ENCODE measurements at regions not wholly inside any gene's neighbourhood (a gene's known extent, or its start where the extent isn't known, plus 50 kb on each side); places are given as distances from the start of the nearest gene placed in this dataset.

DNA sequence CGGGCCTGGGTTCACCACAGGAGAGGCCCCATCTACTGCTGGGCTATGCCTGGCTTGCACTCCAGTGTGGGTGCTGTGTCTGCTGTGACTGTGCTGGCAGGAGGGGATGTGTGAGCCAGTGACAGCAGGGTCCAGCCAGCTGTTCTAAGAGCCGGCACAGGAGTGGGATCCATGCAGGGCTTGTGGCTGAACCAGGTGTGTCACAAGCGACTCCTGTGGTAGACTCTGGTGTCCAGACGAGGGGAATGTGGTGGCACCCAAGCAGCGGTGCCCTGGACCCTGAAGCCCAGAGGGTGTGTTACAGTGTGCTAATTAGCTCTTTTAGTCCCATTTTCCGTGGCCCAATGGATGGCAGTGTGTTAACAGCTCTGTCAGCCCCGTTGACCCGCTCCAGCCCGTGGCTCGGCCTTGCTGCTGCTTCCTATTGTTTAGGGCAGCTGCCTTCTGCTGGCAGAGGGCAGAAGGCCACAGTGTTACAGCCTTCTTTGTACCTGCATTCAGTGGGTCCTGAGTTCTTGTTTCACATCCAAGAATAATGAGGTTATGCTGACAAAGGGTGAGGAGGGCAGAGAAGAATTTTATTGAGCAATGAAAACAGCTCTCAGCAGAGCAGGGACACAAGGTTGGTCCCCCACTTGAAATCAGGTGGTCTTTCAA lies 78.5 kb upstream of the RNU6-1 start:
- Histone ChIP-seq H3K4me3 (ENCODE audit: low read length, poor library complexity, severe bottlenecking) (no peak overlapping the region), H3K79me2 (ENCODE audit: insufficient read depth, low read length) (no peaks in the 10 kb centered on the region), H3K9ac (ENCODE audit: low read depth, low read length, poor library complexity, severe bottlenecking) (no peak overlapping the region), H3K9me3 (ENCODE audit: insufficient read depth, low read depth, low read length) (peaks cover 9% of the 10 kb centered on the region; the same call in 1 of the 2 replicates), H3K9me2 (replicated peaks; ENCODE audit: low read depth, low read length) (no peaks in the 10 kb centered on the region), H3K27me3 (ENCODE audit: insufficient read depth, low read length, poor library complexity, severe bottlenecking) (no peaks in the 10 kb centered on the region), H3K4me2 (ENCODE audit: low read depth, low read length, poor library complexity, severe bottlenecking) (no peak overlapping the region), H3F3A (ENCODE audit: low read depth) (no peaks in the 10 kb centered on the region), H2AFZ (ENCODE audit: low read length) (no peak overlapping the region), H3K36me3 (ENCODE audit: insufficient read depth, low read length) (no peaks in the 10 kb centered on the region), H3K4me1 (ENCODE audit: insufficient read depth, low read length, poor library complexity, severe bottlenecking) (no peaks in the 10 kb centered on the region), H4K20me1 (ENCODE audit: insufficient read depth, low read length, poor library complexity, severe bottlenecking) (no peaks in the 10 kb centered on the region)
- TF ChIP-seq, protein P1, sequence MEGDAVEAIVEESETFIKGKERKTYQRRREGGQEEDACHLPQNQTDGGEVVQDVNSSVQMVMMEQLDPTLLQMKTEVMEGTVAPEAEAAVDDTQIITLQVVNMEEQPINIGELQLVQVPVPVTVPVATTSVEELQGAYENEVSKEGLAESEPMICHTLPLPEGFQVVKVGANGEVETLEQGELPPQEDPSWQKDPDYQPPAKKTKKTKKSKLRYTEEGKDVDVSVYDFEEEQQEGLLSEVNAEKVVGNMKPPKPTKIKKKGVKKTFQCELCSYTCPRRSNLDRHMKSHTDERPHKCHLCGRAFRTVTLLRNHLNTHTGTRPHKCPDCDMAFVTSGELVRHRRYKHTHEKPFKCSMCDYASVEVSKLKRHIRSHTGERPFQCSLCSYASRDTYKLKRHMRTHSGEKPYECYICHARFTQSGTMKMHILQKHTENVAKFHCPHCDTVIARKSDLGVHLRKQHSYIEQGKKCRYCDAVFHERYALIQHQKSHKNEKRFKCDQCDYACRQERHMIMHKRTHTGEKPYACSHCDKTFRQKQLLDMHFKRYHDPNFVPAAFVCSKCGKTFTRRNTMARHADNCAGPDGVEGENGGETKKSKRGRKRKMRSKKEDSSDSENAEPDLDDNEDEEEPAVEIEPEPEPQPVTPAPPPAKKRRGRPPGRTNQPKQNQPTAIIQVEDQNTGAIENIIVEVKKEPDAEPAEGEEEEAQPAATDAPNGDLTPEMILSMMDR (conservative IDR thresholded peaks at IDR 0.05; ENCODE audit: low read length) = no peak
- TF ChIP-seq EZH2phosphoT487 (IDR thresholded peaks at IDR 0.05; ENCODE audit: borderline replicate concordance) = no peak

DNA sequence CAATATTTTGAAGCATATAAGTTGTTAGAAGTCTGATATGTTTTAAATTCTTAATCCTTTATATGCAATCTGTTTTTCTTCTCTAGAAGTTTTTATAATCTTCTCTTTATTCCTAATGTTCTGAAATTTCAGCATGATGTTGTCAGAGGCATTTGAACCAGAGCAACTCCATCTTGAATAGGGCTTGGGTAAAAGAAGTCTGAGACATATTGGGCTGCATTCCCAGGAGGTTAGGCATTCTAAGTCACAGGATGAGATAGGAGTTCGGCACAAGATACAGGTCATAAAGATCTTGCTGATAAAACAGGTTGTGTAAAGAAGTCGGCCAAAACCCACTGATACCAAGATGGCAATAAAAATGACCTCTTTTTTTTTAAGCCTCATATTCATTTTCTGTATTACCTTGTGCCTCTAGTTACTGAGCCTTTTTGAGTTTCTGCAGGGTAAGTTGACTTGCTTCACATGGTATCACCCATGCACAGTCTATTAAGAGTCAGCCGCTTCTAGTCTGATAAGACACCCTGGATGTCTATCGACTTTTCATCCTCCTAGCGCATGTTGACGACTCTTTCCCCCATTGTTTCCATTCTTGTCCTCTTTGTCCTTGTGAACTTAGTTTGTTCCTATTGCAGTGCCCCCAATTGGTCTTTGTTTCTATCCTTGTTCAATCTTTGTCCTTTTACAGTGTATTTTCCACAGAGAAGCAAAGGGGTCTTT lies 80.8 kb upstream of the RNU6-1 start:
- H3K36me3 ChIP-seq (ENCODE audit: insufficient read depth, low read length) = no peaks in the 10 kb centered on the region
- no peaks in the 10 kb centered on the region for H3K9me2 ChIP-seq (replicated peaks; ENCODE audit: low read depth, low read length)
- no peaks in the 10 kb centered on the region for H3K79me2 ChIP-seq (ENCODE audit: insufficient read depth, low read length)
- H3K27me3 ChIP-seq (ENCODE audit: insufficient read depth, low read length, poor library complexity, severe bottlenecking) = no peaks in the 10 kb centered on the region
- H3K9me3 ChIP-seq (ENCODE audit: insufficient read depth, low read depth, low read length) = peaks cover 9% of the 10 kb centered on the region; the same call in 1 of the 2 replicates
- no peaks in the 10 kb centered on the region for H3K4me1 ChIP-seq (ENCODE audit: insufficient read depth, low read length, poor library complexity, severe bottlenecking)
- H4K20me1 ChIP-seq (ENCODE audit: insufficient read depth, low read length, poor library complexity, severe bottlenecking) = no peaks in the 10 kb centered on the region
- no peak overlapping the region for H3K4me2 ChIP-seq (ENCODE audit: low read depth, low read length, poor library complexity, severe bottlenecking)
- H3K4me3 ChIP-seq (ENCODE audit: low read length, poor library complexity, severe bottlenecking) = no peak overlapping the region
- no peak for TF ChIP-seq EZH2phosphoT487 (IDR thresholded peaks at IDR 0.05; ENCODE audit: borderline replicate concordance)
- TF ChIP-seq, protein P1 (conservative IDR thresholded peaks at IDR 0.05; ENCODE audit: low read length) = no peak
- no peak overlapping the region for H2AFZ ChIP-seq (ENCODE audit: low read length)
- H3F3A ChIP-seq (ENCODE audit: low read depth) = no peaks in the 10 kb centered on the region
- H3K9ac ChIP-seq (ENCODE audit: low read depth, low read length, poor library complexity, severe bottlenecking) = no peak overlapping the region

DNA sequence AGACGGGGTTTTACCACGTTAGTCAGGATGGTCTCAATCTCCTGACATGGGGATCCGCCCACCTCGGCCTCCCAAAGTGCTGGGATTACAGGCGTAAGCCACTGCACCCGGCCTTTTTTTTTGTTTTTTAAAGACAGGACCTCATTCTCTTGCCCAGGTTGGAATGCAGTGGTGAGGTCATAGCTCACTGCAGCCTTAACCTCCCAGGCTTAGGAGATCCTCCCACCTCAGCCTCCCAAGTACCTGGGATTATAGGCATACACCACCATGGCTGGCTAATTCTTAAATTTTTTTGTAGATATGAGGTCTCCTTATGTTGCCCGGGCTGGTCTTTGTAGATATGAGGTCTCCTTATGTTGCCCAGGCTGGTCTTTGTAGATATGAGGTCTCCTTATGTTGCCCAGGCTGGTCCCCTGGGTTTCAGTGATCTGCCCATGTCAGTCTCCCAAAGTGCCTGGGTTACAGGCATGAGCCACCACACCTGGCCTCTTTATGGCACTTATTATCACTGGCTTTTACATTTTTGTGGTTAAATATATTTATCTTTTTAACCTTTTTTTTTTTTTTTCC lies 82.3 kb upstream of the RNU6-1 start:
- H3K4me1 ChIP-seq (ENCODE audit: insufficient read depth, low read length, poor library complexity, severe bottlenecking) = no peaks in the 10 kb centered on the region
- H3K9me3 ChIP-seq (ENCODE audit: insufficient read depth, low read depth, low read length) = peaks cover 9% of the 10 kb centered on the region; the same call in 1 of the 2 replicates
- no peaks in the 10 kb centered on the region for H3K36me3 ChIP-seq (ENCODE audit: insufficient read depth, low read length)
- H3K4me3 ChIP-seq (ENCODE audit: low read length, poor library complexity, severe bottlenecking) = no peak overlapping the region
- no peaks in the 10 kb centered on the region for H3K79me2 ChIP-seq (ENCODE audit: insufficient read depth, low read length)
- no peak overlapping the region for H2AFZ ChIP-seq (ENCODE audit: low read length)
- H4K20me1 ChIP-seq (ENCODE audit: insufficient read depth, low read length, poor library complexity, severe bottlenecking) = no peaks in the 10 kb centered on the region
- H3F3A ChIP-seq (ENCODE audit: low read depth) = no peaks in the 10 kb centered on the region
- no peak overlapping the region for H3K9ac ChIP-seq (ENCODE audit: low read depth, low read length, poor library complexity, severe bottlenecking)
- no peaks in the 10 kb centered on the region for H3K27me3 ChIP-seq (ENCODE audit: insufficient read depth, low read length, poor library complexity, severe bottlenecking)
- no peak overlapping the region for H3K4me2 ChIP-seq (ENCODE audit: low read depth, low read length, poor library complexity, severe bottlenecking)
- no peak for TF ChIP-seq EZH2phosphoT487 (IDR thresholded peaks at IDR 0.05; ENCODE audit: borderline replicate concordance)
- TF ChIP-seq, protein P1 (conservative IDR thresholded peaks at IDR 0.05; ENCODE audit: low read length) = no peak
- no peaks in the 10 kb centered on the region for H3K9me2 ChIP-seq (replicated peaks; ENCODE audit: low read depth, low read length)

All from Loucy (cell line).